Tongue (tissue), 1 donor: ENCODE measurements at regions not wholly inside any gene's neighbourhood (a gene's known extent, or its start where the extent isn't known, plus 50 kb on each side); places are given as distances from the start of the nearest gene placed in this dataset.

Source experiments
- DNase-seq: peaks from one replicate; pipeline ENCODE4 v3.0.0-alpha.2; 2015

- DNase-seq, result no peak
Observed at GRCh38 chr7:22586101-22586785, 86.3 kb upstream of the STEAP1B start.

GRCh38 chr7:22584179-22584578, 84.2 kb upstream of the STEAP1B start:
- peak; percentile 47 for DNase-seq

- DNase-seq, result peak; percentile 81
Observed at GRCh38 chr7:22582863-22583622, 83.1 kb upstream of the STEAP1B start.

GRCh38 chr7:22581099-22581498, 81.1 kb upstream of the STEAP1B start:
- DNase-seq, result no peak

GRCh38 chr7:22579961-22580360, 80.0 kb upstream of the STEAP1B start:
- no peak for DNase-seq

GRCh38 chr7:22578007-22578733, 78.2 kb upstream of the STEAP1B start:
- no peak for DNase-seq

GRCh38 chr7:22577470-22578001, 77.5 kb upstream of the STEAP1B start:
- peak; percentile 77 for DNase-seq

- DNase-seq, result no peak
Observed at GRCh38 chr7:22576612-22577469, 76.9 kb upstream of the STEAP1B start.

GRCh38 chr7:22574754-22575520, 74.9 kb upstream of the STEAP1B start:
- no peak for DNase-seq

- DNase-seq, result no peak
Observed at GRCh38 chr7:22572937-22573336, 72.9 kb upstream of the STEAP1B start.

GRCh38 chr7:22572292-22572691, 72.3 kb upstream of the STEAP1B start:
- no peak for DNase-seq

- no peak for DNase-seq
Observed at GRCh38 chr7:22571766-22572165, 71.8 kb upstream of the STEAP1B start.

- DNase-seq, result peak; percentile 56
Observed at GRCh38 chr7:22569586-22570321, 69.8 kb upstream of the STEAP1B start.

GRCh38 chr7:22566592-22566991, 66.6 kb upstream of the STEAP1B start:
- no peak for DNase-seq

- DNase-seq, result no peak
Observed at GRCh38 chr7:22566176-22566575, 66.2 kb upstream of the STEAP1B start.

- no peak for DNase-seq
Observed at GRCh38 chr7:22565315-22565811, 65.4 kb upstream of the STEAP1B start.

GRCh38 chr7:22564511-22565045, 64.6 kb upstream of the STEAP1B start:
- no peak for DNase-seq

GRCh38 chr7:22563621-22564241, 63.7 kb upstream of the STEAP1B start:
- no peak for DNase-seq

GRCh38 chr7:22563032-22563501, 63.1 kb upstream of the STEAP1B start:
- no peak for DNase-seq
